HG03342 (cell line): ENCODE measurements at regions not wholly inside any gene's neighbourhood (a gene's known extent, or its start where the extent isn't known, plus 50 kb on each side); places are given as distances from the start of the nearest gene placed in this dataset.

Source experiments
- ATAC-seq: cut with Tn5 transposase; IDR thresholded peaks from one replicate; pipeline ENCODE4 v1.9.1; 2021; ENCODE audit warnings: mild to moderate bottlenecking, moderate library complexity; ENCODE audit not compliant: unreplicated experiment

- ATAC-seq: no peak
Measured at GRCh38 chr17:77817953-77818352, 140.6 kb upstream of the TNRC6C start.

- no peak for ATAC-seq
Measured at GRCh38 chr17:77819497-77819896, 139.0 kb upstream of the TNRC6C start.

GRCh38 chr17:77821114-77821513 is 137.4 kb upstream of the TNRC6C start:
- no peak for ATAC-seq

- ATAC-seq: no peak
Measured at GRCh38 chr17:77822302-77823030, 136.0 kb upstream of the TNRC6C start.

GRCh38 chr17:77824102-77824779 is 134.3 kb upstream of the TNRC6C start:
- no peak for ATAC-seq

GRCh38 chr17:77824780-77825280 is 133.7 kb upstream of the TNRC6C start:
- ATAC-seq: no peak

GRCh38 chr17:77825621-77826020 is 132.9 kb upstream of the TNRC6C start:
- no peak for ATAC-seq

- no peak for ATAC-seq
Measured at GRCh38 chr17:77826132-77826873, 132.2 kb upstream of the TNRC6C start.

GRCh38 chr17:77827039-77827438 is 131.5 kb upstream of the TNRC6C start:
- no peak for ATAC-seq

GRCh38 chr17:77827511-77827910 is 131.0 kb upstream of the TNRC6C start:
- ATAC-seq: no peak

GRCh38 chr17:77828749-77829539 is 129.6 kb upstream of the TNRC6C start:
- no peak for ATAC-seq

- ATAC-seq: no peak
Measured at GRCh38 chr17:77829843-77830799, 128.4 kb upstream of the TNRC6C start.

GRCh38 chr17:77830816-77831473 is 127.6 kb upstream of the TNRC6C start:
- no peak for ATAC-seq

- no peak for ATAC-seq
Measured at GRCh38 chr17:77831474-77832179, 126.9 kb upstream of the TNRC6C start.

GRCh38 chr17:77832180-77832560 is 126.3 kb upstream of the TNRC6C start:
- no peak for ATAC-seq

GRCh38 chr17:77833769-77834168 is 124.7 kb upstream of the TNRC6C start:
- ATAC-seq: no peak

- no peak for ATAC-seq
Measured at GRCh38 chr17:77834170-77835115, 124.1 kb upstream of the TNRC6C start.
